HG03025 (cell line): ENCODE measurements at regions not wholly inside any gene's neighbourhood (a gene's known extent, or its start where the extent isn't known, plus 50 kb on each side); places are given as distances from the start of the nearest gene placed in this dataset.

Experiments
- ATAC-seq: cut with Tn5 transposase; IDR thresholded peaks from one replicate; pipeline ENCODE4 v1.9.1; 2021; ENCODE audit warnings: mild to moderate bottlenecking, moderate library complexity; ENCODE audit not compliant: unreplicated experiment, low FRiP score

- no peak for ATAC-seq
Measured at GRCh38 chr7:106423821-106424475, 139.2 kb upstream of the NAMPT start.

DNA sequence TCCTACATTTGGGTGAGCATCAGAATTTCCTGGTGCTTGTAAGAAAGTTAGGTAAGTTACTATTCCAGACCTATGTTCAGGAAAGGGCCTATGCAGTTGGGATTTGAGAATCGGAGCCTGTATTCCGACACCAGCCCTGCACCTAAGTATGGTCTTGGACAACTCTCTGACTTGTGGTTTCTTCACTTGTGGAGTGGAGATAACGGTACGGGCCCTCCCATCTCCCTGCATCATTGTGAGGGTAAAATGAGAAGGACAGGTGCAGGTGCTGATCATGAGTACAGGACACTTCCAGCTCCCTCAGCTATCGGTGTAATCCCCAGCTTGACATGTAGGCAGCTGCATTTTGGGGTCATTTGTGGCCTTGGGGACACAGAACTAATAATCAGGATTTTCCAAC, 138.3 kb upstream of the NAMPT start:
- ATAC-seq: no peak

DNA sequence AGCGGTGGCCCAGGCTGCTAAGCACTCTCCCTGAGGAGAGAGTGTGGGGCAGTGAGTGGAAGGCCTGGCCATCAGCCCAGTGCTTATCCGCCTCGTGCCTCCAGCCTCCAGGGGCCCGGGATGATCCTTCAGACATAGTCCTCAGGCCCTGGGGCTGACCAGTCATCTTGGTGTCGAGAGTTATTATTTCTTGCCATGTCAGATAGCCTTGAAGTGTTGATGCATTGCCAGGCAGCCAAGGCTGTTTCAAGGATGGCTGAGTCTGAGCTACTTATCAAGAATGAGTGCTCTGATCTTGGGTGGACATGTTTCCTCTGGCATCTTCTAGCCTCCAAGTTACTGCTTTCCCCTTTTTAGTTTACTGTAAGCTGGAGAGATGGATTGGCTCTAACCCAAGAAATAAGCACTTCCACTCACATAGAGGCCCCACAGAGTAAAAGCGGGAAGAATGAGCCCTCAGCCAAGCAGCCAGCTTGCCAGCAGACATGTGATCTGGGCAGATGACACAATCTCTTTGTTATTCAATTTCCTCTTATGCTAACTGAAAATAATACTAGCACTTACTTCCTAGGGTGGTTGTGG, 136.5 kb upstream of the NAMPT start:
- no peak for ATAC-seq

- no peak for ATAC-seq
Measured at GRCh38 chr7:106420736-106421135, 136.0 kb upstream of the NAMPT start.

DNA sequence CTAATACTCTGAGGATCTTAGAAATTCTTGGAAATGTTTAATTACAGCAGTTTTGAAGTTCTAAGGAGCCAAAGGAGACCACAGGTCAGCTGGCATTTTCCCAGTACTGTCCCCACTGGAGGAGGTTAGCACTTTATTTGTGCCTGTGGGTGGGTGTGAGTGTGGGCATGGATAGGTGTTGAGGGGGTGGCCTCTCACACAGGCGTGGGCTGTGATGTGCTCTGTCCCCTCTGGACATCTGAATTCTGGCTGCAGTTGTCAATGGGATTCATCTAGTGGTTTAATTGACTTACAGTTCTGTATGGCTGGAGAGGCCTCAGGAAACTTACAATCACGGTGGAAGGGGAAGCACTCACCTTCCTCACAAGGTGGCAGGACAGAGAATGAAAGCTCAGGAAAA, 135.4 kb upstream of the NAMPT start:
- no peak for ATAC-seq

DNA sequence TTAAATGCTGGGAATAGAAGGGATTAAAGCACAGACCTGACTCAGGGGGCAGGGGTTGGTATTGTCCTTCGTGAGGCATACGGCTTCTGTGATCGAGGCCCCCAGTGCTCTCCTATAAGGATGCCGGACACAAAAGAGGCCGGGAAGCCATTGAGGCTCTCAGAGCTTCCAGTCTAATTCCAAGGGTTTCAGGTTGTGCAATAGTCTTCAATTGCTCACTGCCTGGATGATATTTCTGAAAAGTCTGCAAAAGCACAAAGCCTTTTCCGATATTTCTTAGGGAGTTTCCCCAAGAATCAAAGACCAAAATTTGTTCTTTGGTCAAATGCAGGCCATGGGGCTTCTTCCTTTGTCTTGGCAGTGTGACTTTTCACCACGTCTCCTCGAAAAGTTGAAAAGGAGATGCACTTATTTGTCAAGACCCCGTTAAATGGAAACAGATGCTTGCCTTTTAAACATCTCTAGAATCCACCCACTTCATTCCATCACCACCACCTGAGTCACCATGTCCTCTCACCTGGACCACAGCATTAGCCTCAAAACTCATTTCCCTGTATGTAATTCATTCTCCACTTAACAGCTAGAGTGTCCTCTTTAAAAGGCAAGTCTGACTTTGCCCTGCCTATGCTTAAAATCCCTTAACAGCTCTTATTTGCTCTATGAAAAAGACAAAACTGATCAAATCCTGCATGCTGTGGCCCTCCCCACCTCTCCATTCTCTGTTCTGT, 134.8 kb upstream of the NAMPT start:
- no peak for ATAC-seq

- ATAC-seq: no peak
Measured at GRCh38 chr7:106418526-106418925, 133.7 kb upstream of the NAMPT start.

- ATAC-seq: no peak
Measured at GRCh38 chr7:106418094-106418493, 133.3 kb upstream of the NAMPT start.

GRCh38 chr7:106417273-106417902, 132.6 kb upstream of the NAMPT start:
- no peak for ATAC-seq

- no peak for ATAC-seq
Measured at GRCh38 chr7:106416430-106416829, 131.6 kb upstream of the NAMPT start.

- ATAC-seq: no peak
Measured at GRCh38 chr7:106415433-106415832, 130.7 kb upstream of the NAMPT start.

- ATAC-seq: no peak
Measured at GRCh38 chr7:106413446-106413845, 128.7 kb upstream of the NAMPT start.

DNA sequence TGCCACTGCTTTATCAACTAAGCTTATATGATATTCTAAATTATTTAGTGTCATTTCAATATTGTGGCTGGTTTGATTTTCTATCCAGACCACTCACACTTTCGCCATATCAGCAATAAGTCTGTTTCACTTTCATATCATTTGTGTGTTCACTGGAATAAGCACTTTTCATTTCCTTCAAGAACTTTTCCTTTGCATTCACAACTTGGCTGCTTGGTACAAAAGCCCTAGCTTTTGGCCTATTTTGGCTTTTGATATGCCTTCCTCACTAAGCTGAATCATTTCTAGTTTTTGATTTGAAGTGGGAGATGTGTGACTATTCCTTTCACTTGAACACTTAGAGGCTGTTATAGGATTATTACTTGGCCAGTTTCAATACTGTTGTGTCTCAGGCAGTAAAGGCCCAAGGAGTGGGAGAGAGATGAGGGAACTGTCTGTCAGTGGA, 120.9 kb upstream of the NAMPT start:
- no peak for ATAC-seq

DNA sequence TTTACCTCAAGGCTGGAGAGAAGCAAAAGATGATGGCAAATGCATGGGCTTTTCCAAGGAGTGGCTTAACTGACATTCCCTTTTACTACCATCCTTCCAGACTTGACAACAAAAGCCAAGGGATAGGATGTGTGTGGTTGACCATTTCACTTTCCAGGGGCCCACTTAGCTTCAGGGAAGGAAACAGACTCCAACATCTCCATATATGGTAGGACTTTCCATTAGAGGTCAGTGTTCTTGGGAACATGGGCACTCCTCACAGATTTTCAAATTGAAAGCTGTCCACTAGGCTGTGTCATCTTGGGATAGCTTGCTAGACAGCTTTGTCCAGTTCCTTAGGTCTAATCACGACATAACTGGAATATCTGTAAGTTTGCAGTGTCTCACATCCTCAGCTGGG, 118.1 kb upstream of the NAMPT start:
- no peak for ATAC-seq

- no peak for ATAC-seq
Measured at GRCh38 chr7:106400923-106401322, 116.1 kb upstream of the NAMPT start.

- ATAC-seq: no peak
Measured at GRCh38 chr7:106398786-106399185, 114.0 kb upstream of the NAMPT start.

DNA sequence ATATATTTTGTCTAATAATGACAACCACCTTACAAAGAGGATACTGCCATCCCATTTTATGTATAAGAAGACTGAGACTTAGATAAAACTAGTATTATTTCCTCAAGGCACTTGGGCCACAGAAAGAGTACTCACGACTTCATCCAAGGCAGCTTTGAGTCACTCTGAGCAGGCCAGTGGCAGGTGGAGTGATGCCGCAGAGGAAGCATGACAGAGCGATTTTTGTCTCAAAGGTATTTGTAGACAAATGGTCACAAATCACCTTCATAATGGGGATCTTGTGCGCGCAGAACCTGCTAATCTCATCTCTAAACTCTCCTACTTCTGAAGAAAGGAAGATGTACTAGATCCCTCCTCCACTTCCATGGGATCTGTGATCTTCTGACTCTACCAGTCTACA, 113.2 kb upstream of the NAMPT start:
- no peak for ATAC-seq

- no peak for ATAC-seq
Measured at GRCh38 chr7:106394526-106394925, 109.7 kb upstream of the NAMPT start.

DNA sequence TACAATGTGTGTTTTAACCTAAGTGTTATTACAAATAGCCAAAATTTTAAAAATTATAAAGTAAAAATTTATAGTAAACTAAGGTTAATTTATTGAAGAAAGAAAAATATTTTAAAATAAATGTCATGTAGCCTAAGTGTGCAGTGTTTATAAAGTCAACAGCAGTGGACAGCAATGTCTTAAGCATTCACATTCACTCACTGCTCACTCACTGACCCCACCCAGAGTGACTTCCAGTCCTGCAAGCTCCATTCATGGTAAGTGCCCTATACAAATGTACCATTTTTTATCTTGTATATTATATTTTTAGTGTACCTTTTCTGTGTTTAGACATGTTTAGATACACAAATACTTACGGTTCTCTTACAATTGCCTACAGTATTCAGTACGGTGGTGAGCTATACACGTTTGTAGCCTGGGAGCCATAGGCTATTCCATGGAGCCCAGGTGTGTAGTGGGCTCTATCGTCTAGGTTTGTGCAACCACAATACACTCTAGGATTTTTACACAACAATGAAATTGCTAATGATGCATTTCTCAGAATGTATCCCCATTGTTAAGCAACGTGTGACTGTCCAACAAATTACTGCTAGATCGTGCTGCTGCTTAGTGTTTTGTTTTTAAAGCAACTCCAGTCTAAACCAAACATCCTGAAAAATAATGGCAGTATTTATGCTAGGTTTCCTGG, 108.9 kb upstream of the NAMPT start:
- ATAC-seq: no peak

- no peak for ATAC-seq
Measured at GRCh38 chr7:106392590-106392989, 107.8 kb upstream of the NAMPT start.

DNA sequence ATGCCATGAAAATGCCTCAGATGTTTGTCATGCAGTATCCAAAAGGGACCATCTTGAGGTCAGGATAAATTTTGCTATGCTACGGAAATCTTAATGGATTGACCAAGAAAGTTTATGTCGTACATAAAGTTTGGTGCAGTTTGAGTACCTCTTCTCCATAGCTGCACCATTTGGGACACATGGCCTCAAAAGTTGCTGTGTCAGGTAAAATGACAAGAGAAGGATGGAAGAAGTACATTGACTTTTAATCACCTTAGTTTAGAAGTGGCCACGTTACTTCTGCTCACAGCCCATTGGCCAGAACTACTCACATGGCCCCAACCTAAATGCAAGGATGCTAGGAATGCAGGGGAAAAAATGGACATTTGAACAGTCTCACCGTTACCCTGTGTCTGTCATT, 107.4 kb upstream of the NAMPT start:
- no peak for ATAC-seq
